PC-3 (cell line): ENCODE measurements at regions not wholly inside any gene's neighbourhood (a gene's known extent, or its start where the extent isn't known, plus 50 kb on each side); places are given as distances from the start of the nearest gene placed in this dataset.

Experiments
- ATAC-seq: fragments of 200-7000 bp; cut with Tn5 transposase; 2 replicates; pipeline ENCODE4 v1.9.1; 2020; ENCODE audit warnings: mild to moderate bottlenecking, moderate library complexity
- BruUV-seq: library from RNA; stranded (reverse); fragments of 400-500 nt; replicated peaks from 2 replicates; lab custom pipeline; 2021; lab: Mats Ljungman, UMichigan
- CTCF ChIA-PET: fragments of 300-600 bp; sonication (Branson Sonifier 250); formaldehyde crosslinking; loops from one replicate; lab custom pipeline; 2022; ENCODE audit warnings: antibody characterized with exemption; lab: Charles Lee
- POLR2A ChIA-PET: fragments of 300-600 bp; sonication (Branson Sonifier 250); formaldehyde crosslinking; loops from one replicate; lab custom pipeline; 2022; ENCODE audit warnings: antibody characterized with exemption; ENCODE audit not compliant: unreplicated experiment; lab: Charles Lee
- DNase-seq: peaks from one replicate; pipeline ENCODE4 v3.0.0-alpha.2; 2015
- H2AFZ ChIP-seq: fragments of 300-600 bp; sonication (generic); 2 replicates; pipeline ENCODE4 v1.6.0; 2016; ENCODE audit warnings: antibody characterized with exemption, low read length
- H3F3A ChIP-seq: fragments of 300-600 bp; sonication (generic); one replicate; pipeline ENCODE4 v1.6.0; 2017; ENCODE audit warnings: antibody characterized with exemption, low read length, control low read depth, mild to moderate bottlenecking; ENCODE audit not compliant: unreplicated experiment
- H3K27ac ChIP-seq: fragments of 300-600 bp; sonication (generic); 2 replicates; pipeline ENCODE4 v1.5.1; 2016; ENCODE audit warnings: mild to moderate bottlenecking, low read length
- H3K27me3 ChIP-seq: fragments of 300-600 bp; sonication (generic); 2 replicates; pipeline ENCODE4 v1.6.1; 2016; ENCODE audit warnings: low read length, mixed read lengths
- H3K36me3 ChIP-seq: fragments of 300-600 bp; sonication (generic); 2 replicates; pipeline ENCODE4 v1.6.1; 2016; ENCODE audit warnings: low read depth, mixed run types, low read length, mixed read lengths
- H3K4me1 ChIP-seq: fragments of 300-600 bp; sonication (generic); 2 replicates; pipeline ENCODE4 v1.5.1; 2016; ENCODE audit warnings: low read length; ENCODE audit not compliant: insufficient read depth
- H3K4me2 ChIP-seq: fragments of 300-600 bp; sonication (generic); 2 replicates; pipeline ENCODE4 v1.6.0; 2016; ENCODE audit warnings: low read length
- H3K4me3 ChIP-seq: fragments of 300-600 bp; sonication (generic); 2 replicates; pipeline ENCODE4 v1.5.1; 2016; ENCODE audit warnings: mild to moderate bottlenecking, low read length, mixed read lengths
- H3K79me2 ChIP-seq: fragments of 300-600 bp; sonication (generic); 2 replicates; pipeline ENCODE4 v1.6.1; 2017; ENCODE audit warnings: low read length, mixed read lengths
- H3K9ac ChIP-seq: fragments of 300-600 bp; sonication (generic); 2 replicates; pipeline ENCODE4 v1.6.0; 2016; ENCODE audit warnings: mild to moderate bottlenecking, low read length
- H3K9me2 ChIP-seq: fragments of 300-600 bp; sonication (generic); replicated peaks from 2 replicates; pipeline ENCODE4 v1.6.1; 2016; ENCODE audit warnings: mixed run types, low read length, mixed read lengths
- H3K9me3 ChIP-seq: fragments of 300-600 bp; sonication (generic); 2 replicates; pipeline ENCODE4 v1.6.1; 2016; ENCODE audit warnings: low read length, mixed read lengths
- H4K20me1 ChIP-seq: fragments of 300-600 bp; sonication (generic); 2 replicates; pipeline ENCODE4 v1.6.1; 2016; ENCODE audit warnings: low read length, mixed read lengths
- CTCF ChIP-seq: fragments of 300-600 bp; sonication (generic); conservative IDR thresholded peaks from 2 replicates; pipeline ENCODE4 v1.5.1; 2017; ENCODE audit warnings: antibody characterized with exemption, low read depth, mild to moderate bottlenecking, low read length
- EZH2 ChIP-seq: fragments of 300-600 bp; sonication (generic); IDR thresholded peaks from one replicate; pipeline ENCODE4 v1.6.1; 2017; ENCODE audit warnings: antibody characterized with exemption, mild to moderate bottlenecking, low read length; ENCODE audit not compliant: unreplicated experiment
- EZH2phosphoT487 ChIP-seq: fragments of 300-600 bp; sonication (generic); IDR thresholded peaks from 2 replicates; pipeline ENCODE4 v1.6.1; 2018; ENCODE audit warnings: mild to moderate bottlenecking, antibody characterized with exemption, low read length, borderline replicate concordance
- intact Hi-C: fragments of 100-400 bp; cut with micrococcal nuclease; formaldehyde crosslinking; loops from 2 replicates; pipeline ENCODE4 v1.9.0; 2023

GRCh38 chr18:43760010-43760409 lies 482.7 kb upstream of the SYT4 start:
- intact Hi-C loops = no loop called here
- DNase-seq (no peak), ATAC-seq (no peak)
- Histone ChIP-seq H3K9me3 (no peaks in the 10 kb centered on the region), H3K9me2 (no peaks in the 10 kb centered on the region), H2AFZ (no peak overlapping the region), H3K4me1 (peaks cover 17% of the 10 kb centered on the region), H3K79me2 (no peaks in the 10 kb centered on the region), H3K27ac (no peak overlapping the region), H4K20me1 (no peaks in the 10 kb centered on the region), H3K4me2 (no peak overlapping the region), H3K4me3 (no peak overlapping the region), H3F3A (no peaks in the 10 kb centered on the region), H3K9ac (no peak overlapping the region), H3K36me3 (no peaks in the 10 kb centered on the region), H3K27me3 (no peaks in the 10 kb centered on the region)
- BruUV-seq = no TSS peak
- POLR2A ChIA-PET = no interaction called here
- TF ChIP-seq EZH2 (no peak), EZH2phosphoT487 (no peak), CTCF (no peak)
- CTCF ChIA-PET = no interaction called here

GRCh38 chr18:43772907-43773306 lies 495.6 kb upstream of the SYT4 start:
- Histone ChIP-seq H3F3A (no peaks in the 10 kb centered on the region), H3K4me1 (peaks cover 6% of the 10 kb centered on the region; the same call in 1 of the 2 replicates), H4K20me1 (no peaks in the 10 kb centered on the region), H3K27ac (no peak overlapping the region), H3K27me3 (no peaks in the 10 kb centered on the region), H3K36me3 (no peaks in the 10 kb centered on the region), H3K4me3 (no peak overlapping the region), H3K9ac (no peak overlapping the region), H3K4me2 (no peak overlapping the region), H3K79me2 (no peaks in the 10 kb centered on the region), H3K9me2 (no peaks in the 10 kb centered on the region), H2AFZ (no peak overlapping the region), H3K9me3 (no peaks in the 10 kb centered on the region)
- ChIA-PET POLR2A (no interaction called here), CTCF (interaction anchor here (0.6 kb wide), 1 partner anchor 111 kb away, joined by 3 read pairs; no protein-coding TSS in a partner anchor)
- intact Hi-C loops = no loop called here
- no peak for DNase-seq
- BruUV-seq = no TSS peak
- no peak for ATAC-seq
- TF ChIP-seq EZH2phosphoT487 (no peak), CTCF (no peak), EZH2 (no peak)

GRCh38 chr18:43774497-43774896 lies 497.2 kb upstream of the SYT4 start:
- H4K20me1 ChIP-seq = no peaks in the 10 kb centered on the region
- CTCF ChIA-PET = interaction anchor here (0.8 kb wide), 1 partner anchor 194 kb away, joined by 4 read pairs; no protein-coding TSS in a partner anchor
- peaks cover 6% of the 10 kb centered on the region; the same call in 1 of the 2 replicates for H3K4me1 ChIP-seq
- POLR2A ChIA-PET = no interaction called here
- H3K9me2 ChIP-seq = no peaks in the 10 kb centered on the region
- no peaks in the 10 kb centered on the region for H3K27me3 ChIP-seq
- no peak overlapping the region for H3K4me2 ChIP-seq
- no peaks in the 10 kb centered on the region for H3K36me3 ChIP-seq
- DNase-seq (no peak), ATAC-seq (no peak)
- H2AFZ ChIP-seq = no peak overlapping the region
- TF ChIP-seq EZH2phosphoT487 (no peak), EZH2 (no peak), CTCF (no peak)
- H3K27ac ChIP-seq = no peak overlapping the region
- no TSS peak for BruUV-seq
- intact Hi-C loops = no loop called here
- no peaks in the 10 kb centered on the region for H3F3A ChIP-seq
- no peak overlapping the region for H3K9ac ChIP-seq
- no peaks in the 10 kb centered on the region for H3K79me2 ChIP-seq
- H3K9me3 ChIP-seq = no peaks in the 10 kb centered on the region
- H3K4me3 ChIP-seq = no peak overlapping the region
